Activated CD4-positive, alpha-beta T cell treated with anti-CD3 and anti-CD28 coated beads, Interleukin-2, amount 50 U/mL, for 24 hours (primary cell): ENCODE measurements at regions not wholly inside any gene's neighbourhood (a gene's known extent, or its start where the extent isn't known, plus 50 kb on each side); places are given as distances from the start of the nearest gene placed in this dataset.
"Not testable (repeated sequence)": the region's sequence is repeated elsewhere in the genome, so short reads cannot be mapped to it uniquely, and the experiment has no call there.

Experiments
- DNase-seq, 2 donors: peaks; one replicate each; pipeline ENCODE4 v3.0.0-alpha.2; 2020; ENCODE audit warnings: low read depth in 1 of 2, low spot score in 1 of 2

GRCh38 chr3:135393159-135393558, 572.4 kb upstream of the PPP2R3A start:
- DNase-seq, result no peak

GRCh38 chr3:135393898-135394525, 571.5 kb upstream of the PPP2R3A start:
- DNase-seq, result no peak

GRCh38 chr3:135412475-135412874, 553.1 kb upstream of the PPP2R3A start:
- DNase-seq, result no peak

- DNase-seq, result no peak
These were observed 549.3 kb upstream of the PPP2R3A start for GRCh38 chr3:135416182-135416581.

GRCh38 chr3:135419155-135419554, 546.4 kb upstream of the PPP2R3A start:
- DNase-seq, result no peak

GRCh38 chr3:135426508-135426907, 539.0 kb upstream of the PPP2R3A start:
- DNase-seq, result no peak

GRCh38 chr3:135432402-135432801, 533.1 kb upstream of the PPP2R3A start:
- no peak for DNase-seq

- DNase-seq, result not testable (repeated sequence)
These were observed 526.5 kb upstream of the PPP2R3A start for GRCh38 chr3:135438889-135439597.

- DNase-seq, result not testable (repeated sequence)
These were observed 525.9 kb upstream of the PPP2R3A start for GRCh38 chr3:135439632-135440031.

GRCh38 chr3:135440233-135440632, 525.3 kb upstream of the PPP2R3A start:
- no peak for DNase-seq

GRCh38 chr3:135440746-135441145, 524.8 kb upstream of the PPP2R3A start:
- DNase-seq, result no peak

- no peak for DNase-seq
These were observed 521.5 kb upstream of the PPP2R3A start for GRCh38 chr3:135444058-135444457.

- no peak for DNase-seq
These were observed 518.0 kb upstream of the PPP2R3A start for GRCh38 chr3:135447483-135447882.

GRCh38 chr3:135448520-135448919, 517.0 kb upstream of the PPP2R3A start:
- no peak for DNase-seq

GRCh38 chr3:135449046-135449445, 516.5 kb upstream of the PPP2R3A start:
- no peak for DNase-seq

GRCh38 chr3:135451037-135451785, 514.3 kb upstream of the PPP2R3A start:
- DNase-seq, result no peak

GRCh38 chr3:135452881-135453280, 512.6 kb upstream of the PPP2R3A start:
- no peak for DNase-seq

- DNase-seq, result no peak
These were observed 512.2 kb upstream of the PPP2R3A start for GRCh38 chr3:135453326-135453725.

GRCh38 chr3:135454890-135455289, 510.6 kb upstream of the PPP2R3A start:
- no peak for DNase-seq

GRCh38 chr3:135456108-135456790, 509.3 kb upstream of the PPP2R3A start:
- DNase-seq, result no peak

- DNase-seq, result no peak
These were observed 506.8 kb upstream of the PPP2R3A start for GRCh38 chr3:135458541-135459322.
